Neural progenitor cell (in vitro differentiated cells): ENCODE measurements at regions not wholly inside any gene's neighbourhood (a gene's known extent, or its start where the extent isn't known, plus 50 kb on each side); places are given as distances from the start of the nearest gene placed in this dataset.

Experiments used
- DNase-seq: peaks from one replicate; pipeline ENCODE4 v3.0.0-alpha.2; 2016; ENCODE audit warnings: low spot score
- H2AFZ ChIP-seq: fragments of 200-600 bp; sonication (generic); replicated peaks from 2 replicates; pipeline ENCODE4 v1.6.1; 2016; ENCODE audit warnings: antibody characterized with exemption
- H3F3A ChIP-seq: fragments of 200-600 bp; sonication (generic); 2 replicates; pipeline ENCODE4 v1.6.1; 2016; ENCODE audit warnings: antibody characterized with exemption, low read depth
- H3K27ac ChIP-seq: fragments of 200-600 bp; sonication (generic); 2 replicates; pipeline ENCODE4 v1.5.1; 2016; ENCODE audit warnings: mild to moderate bottlenecking
- H3K27me3 ChIP-seq: fragments of 200-600 bp; sonication (generic); 2 replicates; pipeline ENCODE4 v1.6.1; 2016; ENCODE audit warnings: mild to moderate bottlenecking, moderate library complexity
- H3K36me3 ChIP-seq: fragments of 200-600 bp; sonication (generic); 2 replicates; pipeline ENCODE4 v1.5.1; 2016
- H3K4me1 ChIP-seq: fragments of 200-600 bp; sonication (generic); 2 replicates; pipeline ENCODE4 v1.6.1; 2016; ENCODE audit warnings: mixed run types
- H3K4me2 ChIP-seq: fragments of 200-600 bp; sonication (generic); 2 replicates; pipeline ENCODE4 v1.6.1; 2016
- H3K4me3 ChIP-seq: fragments of 200-600 bp; sonication (generic); 2 replicates; pipeline ENCODE4 v1.5.1; 2016
- H3K79me2 ChIP-seq: fragments of 200-600 bp; sonication (generic); 2 replicates; pipeline ENCODE4 v1.6.1; 2016; ENCODE audit warnings: low read depth
- H3K9ac ChIP-seq: fragments of 200-600 bp; sonication (generic); 2 replicates; pipeline ENCODE4 v1.6.1; 2016
- H3K9me3 ChIP-seq: fragments of 200-600 bp; sonication (generic); 2 replicates; pipeline ENCODE4 v1.5.1; 2016; ENCODE audit warnings: low read depth
- H4K20me1 ChIP-seq: fragments of 200-600 bp; sonication (generic); 2 replicates; pipeline ENCODE4 v1.6.1; 2016; ENCODE audit warnings: low read depth
- H3K27ac Mint-ChIP-seq: 3 replicates; pipeline ENCODE4 v1.8.0; 2021; ENCODE audit warnings: mixed read lengths
- H3K27me3 Mint-ChIP-seq: 2 replicates; pipeline ENCODE4 v1.8.0; 2022; ENCODE audit warnings: low read depth, mild to moderate bottlenecking, inconsistent platforms, moderate library complexity, mixed read lengths; ENCODE audit not compliant: insufficient read depth
- H3K36me3 Mint-ChIP-seq: 3 replicates; pipeline ENCODE4 v1.8.0; 2021; ENCODE audit warnings: mixed read lengths
- H3K4me1 Mint-ChIP-seq: 3 replicates; pipeline ENCODE4 v1.8.0; 2021; ENCODE audit warnings: mixed read lengths
- H3K4me3 Mint-ChIP-seq: 3 replicates; pipeline ENCODE4 v1.8.0; 2021; ENCODE audit warnings: mild to moderate bottlenecking, moderate library complexity, mixed read lengths
- H3K9me3 Mint-ChIP-seq: 3 replicates; pipeline ENCODE4 v1.8.0; 2020; ENCODE audit warnings: mixed read lengths
- CTCF ChIP-seq: fragments of 200-600 bp; sonication (generic); IDR thresholded peaks from 2 replicates; pipeline ENCODE4 v1.5.1; 2017; ENCODE audit warnings: antibody characterized with exemption, mild to moderate bottlenecking
- EZH2 ChIP-seq: fragments of 200-600 bp; sonication (generic); IDR thresholded peaks from 2 replicates; pipeline ENCODE4 v1.6.1; 2017; ENCODE audit warnings: antibody characterized with exemption, mild to moderate bottlenecking, moderate library complexity
- EZH2phosphoT487 ChIP-seq: fragments of 200-600 bp; sonication (generic); IDR thresholded peaks from 2 replicates; pipeline ENCODE4 v1.6.1; 2017; ENCODE audit warnings: antibody characterized with exemption

GRCh38 chr6:87858440-87858839 lies 156.4 kb upstream of the AKIRIN2 start:
- no peaks in the 10 kb centered on the region for H3K9me3 ChIP-seq
- H3F3A ChIP-seq: no peaks in the 10 kb centered on the region
- H3K27me3 Mint-ChIP-seq: peaks cover 2% of the 10 kb centered on the region
- H3K9me3 Mint-ChIP-seq: peaks cover 2% of the 10 kb centered on the region
- H3K27me3 ChIP-seq: no peaks in the 10 kb centered on the region
- H3K4me3 Mint-ChIP-seq: no peak overlapping the region
- no peak overlapping the region for H3K27ac ChIP-seq
- no peak overlapping the region for H3K9ac ChIP-seq
- no peak overlapping the region for H2AFZ ChIP-seq
- peaks cover 1% of the 10 kb centered on the region for H3K36me3 Mint-ChIP-seq
- no peak overlapping the region for H3K27ac Mint-ChIP-seq
- no peaks in the 10 kb centered on the region for H3K4me1 Mint-ChIP-seq
- no peak for DNase-seq
- no peaks in the 10 kb centered on the region for H4K20me1 ChIP-seq
- no peaks in the 10 kb centered on the region for H3K79me2 ChIP-seq
- H3K4me2 ChIP-seq: no peak overlapping the region
- H3K36me3 ChIP-seq: no peaks in the 10 kb centered on the region
- H3K4me1 ChIP-seq: no peaks in the 10 kb centered on the region
- no peak for TF ChIP-seq EZH2phosphoT487
- TF ChIP-seq EZH2: no peak
- TF ChIP-seq CTCF: no peak
- no peak overlapping the region for H3K4me3 ChIP-seq

- no peaks in the 10 kb centered on the region for H4K20me1 ChIP-seq
- TF ChIP-seq CTCF: no peak
- no peak for TF ChIP-seq EZH2phosphoT487
- no peak for TF ChIP-seq EZH2
- no peaks in the 10 kb centered on the region for H3K4me1 Mint-ChIP-seq
- H3K9me3 Mint-ChIP-seq: no peaks in the 10 kb centered on the region
- H3K4me2 ChIP-seq: no peak overlapping the region
- no peak overlapping the region for H3K27ac ChIP-seq
- H2AFZ ChIP-seq: no peak overlapping the region
- H3K4me3 Mint-ChIP-seq: no peak overlapping the region
- H3K27me3 Mint-ChIP-seq: no peaks in the 10 kb centered on the region
- H3K9me3 ChIP-seq: no peaks in the 10 kb centered on the region
- no peak overlapping the region for H3K27ac Mint-ChIP-seq
- no peaks in the 10 kb centered on the region for H3K36me3 Mint-ChIP-seq
- H3K27me3 ChIP-seq: no peaks in the 10 kb centered on the region
- no peak for DNase-seq
- no peaks in the 10 kb centered on the region for H3K36me3 ChIP-seq
- no peaks in the 10 kb centered on the region for H3F3A ChIP-seq
- peaks cover 4% of the 10 kb centered on the region for H3K4me1 ChIP-seq
- H3K9ac ChIP-seq: no peak overlapping the region
- H3K4me3 ChIP-seq: no peak overlapping the region
- H3K79me2 ChIP-seq: no peaks in the 10 kb centered on the region
Observed at GRCh38 chr6:87851674-87852299, 149.8 kb upstream of the AKIRIN2 start.

- H3K27me3 Mint-ChIP-seq: peaks cover 2% of the 10 kb centered on the region
- no peak overlapping the region for H3K4me3 Mint-ChIP-seq
Observed at GRCh38 chr6:87848616-87849015, 146.6 kb upstream of the AKIRIN2 start.

More at GRCh38 chr6:87848616-87849015, 146.6 kb upstream of the AKIRIN2 start:
- TF ChIP-seq EZH2 (no peak), CTCF (no peak), EZH2phosphoT487 (no peak)
- no peak overlapping the region for H3K27ac Mint-ChIP-seq
- H3K4me1 Mint-ChIP-seq: no peaks in the 10 kb centered on the region
- H3K79me2 ChIP-seq: no peaks in the 10 kb centered on the region
- no peak overlapping the region for H2AFZ ChIP-seq
- H3K27me3 ChIP-seq: no peaks in the 10 kb centered on the region
- H3F3A ChIP-seq: no peaks in the 10 kb centered on the region
- no peaks in the 10 kb centered on the region for H3K36me3 ChIP-seq
- no peaks in the 10 kb centered on the region for H3K9me3 Mint-ChIP-seq
- no peak overlapping the region for H3K27ac ChIP-seq
- no peak overlapping the region for H3K4me2 ChIP-seq
- no peak overlapping the region for H3K9ac ChIP-seq
- no peaks in the 10 kb centered on the region for H3K36me3 Mint-ChIP-seq
- H4K20me1 ChIP-seq: no peaks in the 10 kb centered on the region
- no peaks in the 10 kb centered on the region for H3K9me3 ChIP-seq
- DNase-seq: no peak
- peaks cover 4% of the 10 kb centered on the region for H3K4me1 ChIP-seq
- H3K4me3 ChIP-seq: no peak overlapping the region
